IMR-90 (cell line): ENCODE measurements at regions not wholly inside any gene's neighbourhood (a gene's known extent, or its start where the extent isn't known, plus 50 kb on each side); places are given as distances from the start of the nearest gene placed in this dataset.

Experiments
- CEBPB ChIP-seq: IDR thresholded peaks from 2 replicates; pipeline ENCODE4 v1.6.1; 2012; ENCODE audit warnings: low read depth, low read length, improper control_type of control experiment
- CHD1 ChIP-seq: IDR thresholded peaks from 2 replicates; pipeline ENCODE4 v1.6.1; 2012; ENCODE audit warnings: low read depth, low read length, improper control_type of control experiment
- FOS ChIP-seq: fragments of 150-350 bp; IDR thresholded peaks from 2 replicates; pipeline ENCODE4 v1.6.1; 2016; ENCODE audit warnings: low read depth, low read length
- MAFK ChIP-seq: IDR thresholded peaks from 2 replicates; pipeline ENCODE4 v1.6.1; 2012; ENCODE audit warnings: low read depth, low read length, improper control_type of control experiment
- MAZ ChIP-seq: IDR thresholded peaks from 2 replicates; pipeline ENCODE4 v1.6.1; 2012; ENCODE audit warnings: low read depth, mild to moderate bottlenecking, low read length, improper control_type of control experiment, moderate library complexity, borderline replicate concordance
- MXI1 ChIP-seq: IDR thresholded peaks from 2 replicates; pipeline ENCODE4 v1.6.1; 2012; ENCODE audit warnings: low read depth, mild to moderate bottlenecking, low read length, moderate library complexity, borderline replicate concordance
- NFE2L2 ChIP-seq: fragments of 150-350 bp; IDR thresholded peaks from 2 replicates; pipeline ENCODE4 v1.6.1; 2016; ENCODE audit warnings: low read depth, mild to moderate bottlenecking, low read length
- POLR2A ChIP-seq: IDR thresholded peaks from 2 replicates; pipeline ENCODE4 v1.6.1; 2012; ENCODE audit warnings: mild to moderate bottlenecking, low read depth, low read length
- RAD21 ChIP-seq: IDR thresholded peaks from 2 replicates; pipeline ENCODE4 v1.6.1; 2012; ENCODE audit warnings: low read length, improper control_type of control experiment
- RCOR1 ChIP-seq: IDR thresholded peaks from 2 replicates; pipeline ENCODE4 v1.6.1; 2012; ENCODE audit warnings: mild to moderate bottlenecking, low read length, improper control_type of control experiment; ENCODE audit not compliant: insufficient replicate concordance
- RFX5 ChIP-seq: IDR thresholded peaks from 2 replicates; pipeline ENCODE4 v1.8.0; 2012; ENCODE audit warnings: low read depth, mild to moderate bottlenecking, low read length, moderate library complexity
- SMC3 ChIP-seq: fragments of 150-350 bp; IDR thresholded peaks from 2 replicates; pipeline ENCODE4 v1.6.1; 2016; ENCODE audit warnings: low read depth, mild to moderate bottlenecking, antibody characterized with exemption, low read length, moderate library complexity
- TF ChIP-seq, protein P1 (sequence below): conservative IDR thresholded peaks from 2 replicates; pipeline ENCODE4 v1.5.1; 2012; ENCODE audit warnings: mild to moderate bottlenecking, low read depth, low read length, improper control_type of control experiment
- TF ChIP-seq, protein P2 (sequence below): fragments of 150-350 bp; IDR thresholded peaks from 2 replicates; pipeline ENCODE4 v1.6.1; 2017; ENCODE audit warnings: mild to moderate bottlenecking, antibody characterized with exemption, low read length, low read depth

DNA sequence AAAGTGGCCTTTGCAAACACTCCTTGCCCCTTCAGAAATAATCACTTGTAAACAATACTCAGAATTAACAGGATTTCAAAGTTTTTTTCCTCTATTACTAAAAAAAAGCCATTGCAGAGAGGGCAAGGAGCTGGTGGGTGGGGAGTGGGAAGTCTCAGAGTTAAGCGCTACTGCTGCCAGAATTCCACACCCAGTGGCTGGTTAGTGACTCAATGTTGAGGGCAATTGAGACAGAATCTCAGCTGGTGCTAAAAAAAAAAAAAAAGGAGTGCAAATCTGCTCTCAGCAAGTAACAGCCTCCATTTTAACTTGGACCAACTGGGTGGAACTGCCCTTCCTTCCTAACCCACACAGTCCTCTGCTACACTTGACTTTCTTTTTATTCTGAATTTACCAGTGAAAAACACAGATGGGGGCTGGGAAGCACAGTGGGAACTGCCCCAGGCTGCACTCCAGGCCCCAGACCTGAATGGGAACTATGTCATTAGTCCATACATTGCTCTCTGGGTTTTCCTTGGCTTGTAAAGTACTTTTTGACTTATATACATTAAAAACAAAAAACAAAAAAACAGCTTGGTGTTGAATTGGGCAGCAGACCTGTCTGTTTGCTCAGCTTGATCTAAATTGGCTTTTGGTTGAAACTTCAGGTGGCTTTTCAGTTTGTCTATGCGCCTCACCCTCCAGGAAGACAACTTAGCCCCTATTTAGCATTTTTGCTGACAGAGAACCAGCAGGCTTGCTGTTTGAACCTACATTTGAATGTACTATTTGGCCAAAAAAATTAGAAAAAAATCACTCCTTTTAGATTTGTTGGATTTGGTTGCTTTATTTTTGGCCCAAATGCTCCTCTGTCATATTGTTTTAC is 357.8 kb upstream of the TBL1XR1 start:
- no peak for TF ChIP-seq RCOR1
- TF ChIP-seq POLR2A: no peak
- TF ChIP-seq, protein P1, sequence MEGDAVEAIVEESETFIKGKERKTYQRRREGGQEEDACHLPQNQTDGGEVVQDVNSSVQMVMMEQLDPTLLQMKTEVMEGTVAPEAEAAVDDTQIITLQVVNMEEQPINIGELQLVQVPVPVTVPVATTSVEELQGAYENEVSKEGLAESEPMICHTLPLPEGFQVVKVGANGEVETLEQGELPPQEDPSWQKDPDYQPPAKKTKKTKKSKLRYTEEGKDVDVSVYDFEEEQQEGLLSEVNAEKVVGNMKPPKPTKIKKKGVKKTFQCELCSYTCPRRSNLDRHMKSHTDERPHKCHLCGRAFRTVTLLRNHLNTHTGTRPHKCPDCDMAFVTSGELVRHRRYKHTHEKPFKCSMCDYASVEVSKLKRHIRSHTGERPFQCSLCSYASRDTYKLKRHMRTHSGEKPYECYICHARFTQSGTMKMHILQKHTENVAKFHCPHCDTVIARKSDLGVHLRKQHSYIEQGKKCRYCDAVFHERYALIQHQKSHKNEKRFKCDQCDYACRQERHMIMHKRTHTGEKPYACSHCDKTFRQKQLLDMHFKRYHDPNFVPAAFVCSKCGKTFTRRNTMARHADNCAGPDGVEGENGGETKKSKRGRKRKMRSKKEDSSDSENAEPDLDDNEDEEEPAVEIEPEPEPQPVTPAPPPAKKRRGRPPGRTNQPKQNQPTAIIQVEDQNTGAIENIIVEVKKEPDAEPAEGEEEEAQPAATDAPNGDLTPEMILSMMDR: no peak
- TF ChIP-seq RAD21: no peak
- no peak for TF ChIP-seq NFE2L2
- TF ChIP-seq SMC3: no peak
- TF ChIP-seq, protein P2, sequence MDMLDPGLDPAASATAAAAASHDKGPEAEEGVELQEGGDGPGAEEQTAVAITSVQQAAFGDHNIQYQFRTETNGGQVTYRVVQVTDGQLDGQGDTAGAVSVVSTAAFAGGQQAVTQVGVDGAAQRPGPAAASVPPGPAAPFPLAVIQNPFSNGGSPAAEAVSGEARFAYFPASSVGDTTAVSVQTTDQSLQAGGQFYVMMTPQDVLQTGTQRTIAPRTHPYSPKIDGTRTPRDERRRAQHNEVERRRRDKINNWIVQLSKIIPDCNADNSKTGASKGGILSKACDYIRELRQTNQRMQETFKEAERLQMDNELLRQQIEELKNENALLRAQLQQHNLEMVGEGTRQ: no peak
- no peak for TF ChIP-seq MAZ
- no peak for TF ChIP-seq MXI1
- no peak for TF ChIP-seq MAFK
- TF ChIP-seq CEBPB: no peak; the same call in 1 of the 2 replicates
- no peak for TF ChIP-seq FOS
- no peak for TF ChIP-seq CHD1
- TF ChIP-seq RFX5: no peak
